Mesendoderm (in vitro differentiated cells): ENCODE measurements at regions not wholly inside any gene's neighbourhood (a gene's known extent, or its start where the extent isn't known, plus 50 kb on each side); places are given as distances from the start of the nearest gene placed in this dataset.
"Not testable (repeated sequence)": the region's sequence is repeated elsewhere in the genome, so short reads cannot be mapped to it uniquely, and the experiment has no call there.

Source experiments
- DNase-seq: peaks from one replicate; pipeline ENCODE4 v3.0.0; 2013
- H2AK5ac ChIP-seq: 2 replicates; pipeline ENCODE4 v1.6.1; 2013; ENCODE audit warnings: low read length, inconsistent platforms
- H2BK120ac ChIP-seq: 2 replicates; pipeline ENCODE4 v1.6.1; 2013; ENCODE audit warnings: low read depth, mild to moderate bottlenecking, low read length, moderate library complexity, mixed read lengths
- H2BK15ac ChIP-seq: replicated peaks from 2 replicates; pipeline ENCODE4 v1.6.1; 2013; ENCODE audit warnings: low read depth, mild to moderate bottlenecking, moderate library complexity
- H2BK5ac ChIP-seq: 2 replicates; pipeline ENCODE4 v1.6.1; 2013; ENCODE audit warnings: low read length, inconsistent platforms
- H3K18ac ChIP-seq: 2 replicates; pipeline ENCODE4 v1.6.1; 2013; ENCODE audit warnings: mild to moderate bottlenecking, low read length, mixed read lengths
- H3K23ac ChIP-seq: one replicate; pipeline ENCODE4 v1.6.1; 2013; ENCODE audit warnings: low read length
- H3K27ac ChIP-seq: 2 replicates; pipeline ENCODE4 v1.5.1; 2013; ENCODE audit warnings: low read depth, mild to moderate bottlenecking, inconsistent platforms, low read length, moderate library complexity
- H3K27me3 ChIP-seq: 2 replicates; pipeline ENCODE4 v1.6.1; 2013; ENCODE audit warnings: low read length, control low read depth, mild to moderate bottlenecking, inconsistent platforms; ENCODE audit not compliant: insufficient read depth, poor library complexity
- H3K36me3 ChIP-seq: 2 replicates; pipeline ENCODE4 v1.6.1; 2013; ENCODE audit warnings: low read length, inconsistent platforms; ENCODE audit not compliant: control insufficient read depth, insufficient read depth
- H3K4ac ChIP-seq: one replicate; pipeline ENCODE4 v1.6.1; 2013; ENCODE audit warnings: low read depth, mild to moderate bottlenecking, low read length, moderate library complexity
- H3K4me1 ChIP-seq: 2 replicates; pipeline ENCODE4 v1.6.1; 2013; ENCODE audit warnings: low read depth, low read length, inconsistent platforms; ENCODE audit not compliant: control insufficient read depth
- H3K4me2 ChIP-seq: 2 replicates; pipeline ENCODE4 v1.6.1; 2013; ENCODE audit warnings: low read length
- H3K4me3 ChIP-seq: 2 replicates; pipeline ENCODE4 v1.5.1; 2013; ENCODE audit warnings: mild to moderate bottlenecking, low read length
- H3K56ac ChIP-seq: one replicate; pipeline ENCODE4 v1.6.1; 2013; ENCODE audit warnings: low read length
- H3K79me1 ChIP-seq: 2 replicates; pipeline ENCODE4 v1.6.1; 2013; ENCODE audit warnings: low read length, inconsistent platforms
- H3K79me2 ChIP-seq: 2 replicates; pipeline ENCODE4 v1.6.1; 2013; ENCODE audit warnings: mild to moderate bottlenecking, low read length; ENCODE audit not compliant: control insufficient read depth, insufficient read depth
- H3K9ac ChIP-seq: 2 replicates; pipeline ENCODE4 v1.6.1; 2013; ENCODE audit warnings: low read length, inconsistent platforms
- H4K5ac ChIP-seq: one replicate; pipeline ENCODE4 v1.6.1; 2013; ENCODE audit warnings: low read length
- H4K8ac ChIP-seq: one replicate; pipeline ENCODE4 v1.6.1; 2013; ENCODE audit warnings: low read depth, mild to moderate bottlenecking, control low read depth, low read length, moderate library complexity
- WGBS: extraction: QIAGEN DNeasy Blood & Tissue Kit; methylation state at CpG from one replicate; pipeline ENCODE4 v1.1.7; 2013; ENCODE audit warnings: low lambda C conversion rate, missing lambda C conversion rate; ENCODE audit not compliant: insufficient coverage; ENCODE audit errors: extremely low coverage; 5-methylcytosine and 5-hydroxymethylcytosine counted together

DNA sequence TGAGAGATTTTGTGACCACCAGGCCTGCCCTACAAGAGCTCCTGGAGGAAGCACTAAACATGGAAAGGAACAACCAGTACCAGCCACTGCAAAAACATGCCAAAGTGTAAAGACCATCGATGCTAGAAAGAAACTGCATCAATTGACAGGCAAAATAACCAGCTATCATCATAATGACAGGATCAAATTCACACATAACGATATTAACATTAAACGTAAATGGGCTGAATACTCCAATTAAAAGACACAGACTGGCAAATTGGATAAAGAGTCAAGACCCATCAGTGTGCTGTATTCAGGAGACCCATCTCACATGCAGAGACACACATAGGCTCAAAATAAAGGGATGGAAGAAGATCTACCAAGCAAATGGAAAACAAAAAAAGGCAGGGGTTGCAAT is 182.4 kb downstream of the PRELID2 start:
- H3K4ac ChIP-seq, H3K4me1 ChIP-seq, DNase-seq, H3K4me3 ChIP-seq, H3K9ac ChIP-seq, H3K79me2 ChIP-seq, H3K79me1 ChIP-seq, H3K56ac ChIP-seq, H3K4me2 ChIP-seq, H3K36me3 ChIP-seq, H4K5ac ChIP-seq, H4K8ac ChIP-seq, H2AK5ac ChIP-seq, H2BK5ac ChIP-seq, H3K27me3 ChIP-seq, H3K18ac ChIP-seq, H3K27ac ChIP-seq, H2BK120ac ChIP-seq, H2BK15ac ChIP-seq, H3K23ac ChIP-seq: not testable (repeated sequence)
- no CpG with 5 or more reads among the region's 3 CpGs for WGBS

DNA sequence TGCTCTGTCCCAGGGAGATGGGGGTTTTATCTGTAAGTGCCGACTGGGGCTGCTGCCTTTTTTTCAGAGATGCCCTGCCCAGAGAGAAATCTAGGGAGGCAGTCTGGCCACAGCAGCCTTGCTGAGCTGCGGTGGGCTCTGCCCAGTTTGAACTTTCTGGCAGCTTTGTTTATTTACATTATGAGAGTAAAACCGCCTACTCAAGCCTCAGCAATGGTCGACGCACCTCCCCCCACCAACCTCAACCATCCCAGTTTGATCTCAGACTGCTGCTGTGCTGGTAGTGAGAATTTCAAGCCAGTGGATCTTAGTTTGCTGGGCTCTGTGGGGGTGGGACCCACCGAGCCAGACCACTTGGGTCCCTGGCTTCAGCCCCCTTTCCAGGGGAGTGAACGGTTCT is 188.0 kb downstream of the PRELID2 start:
- not testable (repeated sequence) for H2AK5ac ChIP-seq, H2BK120ac ChIP-seq, H3K36me3 ChIP-seq, H3K27ac ChIP-seq, H4K5ac ChIP-seq, H3K4ac ChIP-seq, H3K4me3 ChIP-seq, H2BK15ac ChIP-seq, H3K56ac ChIP-seq, H4K8ac ChIP-seq, H3K23ac ChIP-seq, H3K79me1 ChIP-seq, H3K4me2 ChIP-seq, H3K18ac ChIP-seq, H3K79me2 ChIP-seq, H3K4me1 ChIP-seq, DNase-seq, H3K27me3 ChIP-seq, H3K9ac ChIP-seq, H2BK5ac ChIP-seq
- WGBS, result no CpG with 5 or more reads among the region's 7 CpGs

DNA sequence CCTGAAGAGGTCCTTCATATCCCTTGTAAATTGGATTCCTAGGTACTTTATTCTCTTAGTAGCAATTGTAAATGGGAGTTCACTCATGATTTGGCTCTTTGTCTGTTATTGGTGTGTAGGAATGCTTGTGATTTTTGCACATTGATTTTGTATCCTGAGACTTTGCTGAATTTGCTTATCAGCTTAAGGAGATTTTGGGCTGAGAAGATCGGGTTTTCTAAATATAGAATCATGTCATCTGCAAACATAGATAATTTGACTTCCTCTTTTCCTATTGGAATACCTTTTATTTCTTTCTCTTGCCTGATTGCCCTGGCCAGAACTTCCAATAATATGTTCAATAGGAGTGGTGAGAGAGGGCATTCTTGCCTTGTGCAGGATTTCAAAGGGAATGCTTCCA is 191.9 kb downstream of the PRELID2 start:
- not testable (repeated sequence) for H3K79me1 ChIP-seq, H3K4me2 ChIP-seq, H3K36me3 ChIP-seq, H2BK15ac ChIP-seq, H3K4me3 ChIP-seq, H4K8ac ChIP-seq, H3K27ac ChIP-seq, H3K27me3 ChIP-seq, H2BK5ac ChIP-seq, H3K56ac ChIP-seq, H2AK5ac ChIP-seq, H3K9ac ChIP-seq, DNase-seq, H2BK120ac ChIP-seq, H3K4ac ChIP-seq, H3K4me1 ChIP-seq, H3K18ac ChIP-seq, H3K79me2 ChIP-seq, H3K23ac ChIP-seq, H4K5ac ChIP-seq
- no CpG with 5 or more reads among the region's 1 CpG for WGBS

DNA sequence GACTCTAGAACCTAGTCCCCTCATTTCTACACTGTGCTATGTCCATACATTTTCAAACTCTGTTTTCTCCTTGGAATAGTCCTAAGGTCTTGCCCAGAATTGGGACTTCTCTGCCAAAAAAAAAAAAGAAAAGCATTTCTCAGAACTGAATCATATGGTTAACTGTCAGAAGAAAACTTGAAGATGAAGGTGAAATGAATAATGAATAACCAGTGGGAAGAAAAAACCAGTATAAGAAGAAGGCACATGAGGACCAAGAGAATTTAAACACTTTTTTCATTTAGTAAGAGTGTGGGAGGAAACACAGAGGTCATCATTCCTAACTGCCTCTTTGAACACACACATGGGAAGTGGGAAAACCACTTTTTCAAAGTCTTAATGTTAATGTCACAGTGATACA is 197.7 kb downstream of the PRELID2 start:
- Histone ChIP-seq H3K9ac (no peak overlapping the region), H4K5ac (no peak overlapping the region), H3K4me3 (no peak overlapping the region), H4K8ac (no peak overlapping the region), H3K27ac (no peak overlapping the region), H3K79me2 (no peaks in the 10 kb centered on the region), H3K4me1 (no peaks in the 10 kb centered on the region), H3K56ac (no peak overlapping the region), H2AK5ac (no peak overlapping the region), H3K27me3 (no peaks in the 10 kb centered on the region), H2BK15ac (no peak overlapping the region), H3K4me2 (no peak overlapping the region), H3K23ac (no peak overlapping the region), H3K79me1 (no peaks in the 10 kb centered on the region), H2BK120ac (no peak overlapping the region), H3K18ac (no peak overlapping the region), H2BK5ac (no peak overlapping the region), H3K4ac (no peak overlapping the region), H3K36me3 (no peaks in the 10 kb centered on the region)
- no peak for DNase-seq

DNA sequence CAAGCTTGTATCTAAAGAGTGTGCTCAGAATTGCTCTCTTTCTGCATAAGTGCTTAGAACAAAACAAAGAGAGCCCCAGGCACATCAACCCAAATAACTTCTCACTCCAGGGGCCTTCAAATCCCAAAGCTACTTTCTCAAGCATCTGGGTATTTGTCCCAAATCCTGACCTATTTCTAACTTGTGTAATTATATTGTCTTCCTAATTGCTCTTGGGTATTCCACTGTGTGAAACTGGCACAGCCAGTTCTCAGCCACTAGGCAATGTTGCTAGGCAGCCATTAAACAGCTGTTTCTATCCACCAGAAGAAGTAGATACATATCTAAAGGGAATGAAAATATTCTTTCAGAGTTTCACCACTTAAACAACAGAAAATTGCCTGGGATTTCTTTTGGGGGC is 198.8 kb downstream of the PRELID2 start:
- Histone ChIP-seq H2BK5ac (no peak overlapping the region), H3K27ac (no peak overlapping the region), H3K4me2 (no peak overlapping the region), H2AK5ac (no peak overlapping the region), H3K4ac (no peak overlapping the region), H3K23ac (no peak overlapping the region), H3K36me3 (no peaks in the 10 kb centered on the region), H3K4me3 (no peak overlapping the region), H3K56ac (no peak overlapping the region), H2BK15ac (no peak overlapping the region), H3K18ac (no peak overlapping the region), H4K8ac (no peak overlapping the region), H3K79me1 (no peaks in the 10 kb centered on the region), H3K79me2 (no peaks in the 10 kb centered on the region), H3K4me1 (no peaks in the 10 kb centered on the region), H3K27me3 (no peaks in the 10 kb centered on the region), H3K9ac (no peak overlapping the region), H4K5ac (no peak overlapping the region), H2BK120ac (no peak overlapping the region)
- no peak for DNase-seq

DNA sequence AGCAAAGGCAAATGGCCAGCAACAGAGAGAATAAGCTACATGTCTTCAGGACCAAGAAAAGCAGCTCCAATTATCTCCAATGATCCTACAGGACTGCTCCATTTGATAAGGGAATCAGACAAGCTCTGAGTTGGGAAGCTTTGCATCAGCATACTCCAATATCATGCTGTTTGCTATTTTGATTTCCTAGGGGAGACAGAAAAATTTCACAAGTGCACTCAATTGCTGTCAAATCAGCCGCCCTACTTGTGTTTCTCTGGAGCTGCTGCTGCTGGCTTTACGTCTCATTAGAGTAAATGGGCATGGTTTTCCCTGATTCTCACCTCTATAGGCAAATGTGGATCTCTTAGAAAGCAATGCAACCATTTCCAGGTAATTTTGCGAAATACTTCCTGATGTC is 201.7 kb downstream of the PRELID2 start:
- H2AK5ac ChIP-seq, result no peak overlapping the region

More for the DNA sequence above, 201.7 kb downstream of the PRELID2 start:
- Histone ChIP-seq H3K27me3 (no peaks in the 10 kb centered on the region), H3K9ac (no peak overlapping the region), H2BK5ac (no peak overlapping the region), H3K36me3 (no peaks in the 10 kb centered on the region), H2BK15ac (no peak overlapping the region), H4K5ac (no peak overlapping the region), H3K4ac (no peak overlapping the region), H3K18ac (no peak overlapping the region), H3K27ac (no peak overlapping the region), H2BK120ac (no peak overlapping the region), H4K8ac (no peak overlapping the region), H3K56ac (no peak overlapping the region), H3K79me2 (no peaks in the 10 kb centered on the region), H3K4me1 (no peaks in the 10 kb centered on the region), H3K4me3 (no peak overlapping the region), H3K23ac (no peak overlapping the region), H3K4me2 (no peak overlapping the region), H3K79me1 (no peaks in the 10 kb centered on the region)
- WGBS, result no CpG with 5 or more reads among the region's 3 CpGs
- DNase-seq, result no peak
